ENCODE measurements at regions not wholly inside any gene's neighbourhood (a gene's known extent, or its start where the extent isn't known, plus 50 kb on each side); places are given as distances from the start of the nearest gene placed in this dataset.

GRCh38 chr17:70368011-70368410 lies 198.7 kb downstream of the KCNJ2 start:
- TF ChIP-seq, protein P1, sequence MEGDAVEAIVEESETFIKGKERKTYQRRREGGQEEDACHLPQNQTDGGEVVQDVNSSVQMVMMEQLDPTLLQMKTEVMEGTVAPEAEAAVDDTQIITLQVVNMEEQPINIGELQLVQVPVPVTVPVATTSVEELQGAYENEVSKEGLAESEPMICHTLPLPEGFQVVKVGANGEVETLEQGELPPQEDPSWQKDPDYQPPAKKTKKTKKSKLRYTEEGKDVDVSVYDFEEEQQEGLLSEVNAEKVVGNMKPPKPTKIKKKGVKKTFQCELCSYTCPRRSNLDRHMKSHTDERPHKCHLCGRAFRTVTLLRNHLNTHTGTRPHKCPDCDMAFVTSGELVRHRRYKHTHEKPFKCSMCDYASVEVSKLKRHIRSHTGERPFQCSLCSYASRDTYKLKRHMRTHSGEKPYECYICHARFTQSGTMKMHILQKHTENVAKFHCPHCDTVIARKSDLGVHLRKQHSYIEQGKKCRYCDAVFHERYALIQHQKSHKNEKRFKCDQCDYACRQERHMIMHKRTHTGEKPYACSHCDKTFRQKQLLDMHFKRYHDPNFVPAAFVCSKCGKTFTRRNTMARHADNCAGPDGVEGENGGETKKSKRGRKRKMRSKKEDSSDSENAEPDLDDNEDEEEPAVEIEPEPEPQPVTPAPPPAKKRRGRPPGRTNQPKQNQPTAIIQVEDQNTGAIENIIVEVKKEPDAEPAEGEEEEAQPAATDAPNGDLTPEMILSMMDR (IDR thresholded peaks at IDR 0.05), result no peak
- TF ChIP-seq POLR2A (IDR thresholded peaks at IDR 0.05) (no peak), POLR2AphosphoS5 (IDR thresholded peaks at IDR 0.05) (no peak), EP300 (IDR thresholded peaks at IDR 0.05) (no peak)

All from stomach (tissue), 4 donors.